Uterus (tissue), 2 donors: ENCODE measurements at regions not wholly inside any gene's neighbourhood (a gene's known extent, or its start where the extent isn't known, plus 50 kb on each side); places are given as distances from the start of the nearest gene placed in this dataset.

Experiments
- CTCF ChIP-seq, 4 experiments: fragments of 200-600 bp in 2 of 4; fragments of 450-650 bp in 2 of 4; sonication (generic) in 2 of 4; IDR thresholded peaks; one replicate each; pipeline ENCODE4 v1.5.1; 2016 to 2019; ENCODE audit warnings: antibody characterized with exemption in 4 of 4, mild to moderate bottlenecking in 2 of 4, moderate library complexity in 1 of 4
- POLR2A ChIP-seq, 2 donors: fragments of 450-650 bp; IDR thresholded peaks; one replicate each; pipeline ENCODE4 v1.6.1; 2016; ENCODE audit warnings: antibody characterized with exemption in 2 of 2, mild to moderate bottlenecking in 1 of 2, moderate library complexity in 1 of 2

- TF ChIP-seq CTCF (IDR thresholded peaks at IDR 0.05) (no peak), POLR2A (IDR thresholded peaks at IDR 0.05) (no peak)
Observed at GRCh38 chr2:183404392-183404791, 280.1 kb downstream of the NUP35 start.
